SH-SY5Y (cell line): ENCODE measurements at regions not wholly inside any gene's neighbourhood (a gene's known extent, or its start where the extent isn't known, plus 50 kb on each side); places are given as distances from the start of the nearest gene placed in this dataset.

Experiments used
- GATA2 ChIP-seq: IDR thresholded peaks from 2 replicates; pipeline ENCODE4 v1.6.1; 2011; ENCODE audit warnings: mild to moderate bottlenecking, low read depth, low read length
- GATA3 ChIP-seq: IDR thresholded peaks from 2 replicates; pipeline ENCODE4 v1.6.1; 2011; ENCODE audit warnings: low read depth, mild to moderate bottlenecking, low read length, moderate library complexity

- TF ChIP-seq GATA2 (no peak), GATA3 (no peak)
Measured at GRCh38 chr4:19735012-19735411, 516.7 kb upstream of the SLIT2 start.

- no peak for TF ChIP-seq GATA2
- no peak for TF ChIP-seq GATA3
Measured at GRCh38 chr4:19729886-19730651, 521.6 kb upstream of the SLIT2 start.

- TF ChIP-seq GATA3 (no peak), GATA2 (no peak)
Measured at GRCh38 chr4:19728773-19729172, 522.9 kb upstream of the SLIT2 start.

GRCh38 chr4:19727141-19727540 lies 524.6 kb upstream of the SLIT2 start:
- TF ChIP-seq GATA3 (no peak), GATA2 (no peak)

- TF ChIP-seq GATA2 = no peak
- TF ChIP-seq GATA3 = no peak
Measured at GRCh38 chr4:19725130-19725529, 526.6 kb upstream of the SLIT2 start.

- no peak for TF ChIP-seq GATA2
- TF ChIP-seq GATA3 = no peak
Measured at GRCh38 chr4:19722404-19722803, 529.3 kb upstream of the SLIT2 start.

- TF ChIP-seq GATA2 = no peak
- TF ChIP-seq GATA3 = no peak
Measured at GRCh38 chr4:19721587-19721986, 530.1 kb upstream of the SLIT2 start.

- TF ChIP-seq GATA2 = no peak
- TF ChIP-seq GATA3 = no peak
Measured at GRCh38 chr4:19720610-19721009, 531.1 kb upstream of the SLIT2 start.

GRCh38 chr4:19720190-19720589 lies 531.5 kb upstream of the SLIT2 start:
- TF ChIP-seq GATA3 (no peak), GATA2 (no peak)

- TF ChIP-seq GATA2 (no peak), GATA3 (no peak)
Measured at GRCh38 chr4:19711871-19712270, 539.8 kb upstream of the SLIT2 start.

- TF ChIP-seq GATA2 (no peak), GATA3 (no peak)
Measured at GRCh38 chr4:19707876-19708275, 543.8 kb upstream of the SLIT2 start.

GRCh38 chr4:19703391-19703790 lies 548.3 kb upstream of the SLIT2 start:
- no peak for TF ChIP-seq GATA3
- TF ChIP-seq GATA2 = no peak

- no peak for TF ChIP-seq GATA2
- no peak for TF ChIP-seq GATA3
Measured at GRCh38 chr4:19700992-19701391, 550.7 kb upstream of the SLIT2 start.

- TF ChIP-seq GATA3 (no peak), GATA2 (no peak)
Measured at GRCh38 chr4:19698961-19699360, 552.7 kb upstream of the SLIT2 start.

GRCh38 chr4:19694812-19695211 lies 556.9 kb upstream of the SLIT2 start:
- no peak for TF ChIP-seq GATA2
- no peak for TF ChIP-seq GATA3
